GM12878 (cell line): ENCODE measurements at regions not wholly inside any gene's neighbourhood (a gene's known extent, or its start where the extent isn't known, plus 50 kb on each side); places are given as distances from the start of the nearest gene placed in this dataset.

ENCODE experiments used
- CREB1 ChIP-seq: IDR thresholded peaks from 2 replicates; pipeline ENCODE4 v1.6.1; 2012; ENCODE audit warnings: low read depth, mild to moderate bottlenecking, inconsistent platforms
- CTCF ChIP-seq, 3 experiments: IDR thresholded peaks in 2 of 3; conservative IDR thresholded peaks in 1 of 3; 2 replicates each; pipeline ENCODE4 v1.5.1; 2011; ENCODE audit warnings: low read depth in 3 of 3, low read length in 3 of 3, mild to moderate bottlenecking in 3 of 3, control low read depth in 2 of 3, moderate library complexity in 2 of 3, inconsistent platforms in 1 of 3, mixed read lengths in 1 of 3; ENCODE audit not compliant: control insufficient read depth in 2 of 3, insufficient read depth in 1 of 3; ENCODE audit errors: extremely low read depth in 1 of 3
- EGR1 ChIP-seq, 2 experiments: IDR thresholded peaks; 1 replicate in 1 of 2; 2 replicates in 1 of 2; pipeline ENCODE4 v1.6.1; 2011 to 2012; ENCODE audit warnings: low read depth in 2 of 2, low read length in 2 of 2, borderline replicate concordance in 1 of 2, mild to moderate bottlenecking in 1 of 2, moderate library complexity in 1 of 2
- EP300 ChIP-seq, 2 experiments: fragments of 150-350 bp in 1 of 2; IDR thresholded peaks; 2 replicates each; pipeline ENCODE4 v1.6.1; 2011 to 2012; ENCODE audit warnings: low read depth in 2 of 2, low read length in 2 of 2, borderline replicate concordance in 1 of 2, improper control_type of control experiment in 1 of 2, inconsistent platforms in 1 of 2; ENCODE audit not compliant: control insufficient read depth in 1 of 2
- EZH2 ChIP-seq: IDR thresholded peaks from 2 replicates; pipeline ENCODE4 v1.6.1; 2012; ENCODE audit warnings: low read depth, mild to moderate bottlenecking, control low read depth, inconsistent platforms, low read length, borderline replicate concordance; ENCODE audit not compliant: control insufficient read depth
- FOS ChIP-seq: IDR thresholded peaks from 3 replicates; pipeline ENCODE4 v1.6.1; 2011; ENCODE audit warnings: borderline replicate concordance; ENCODE audit not compliant: insufficient read length; ENCODE audit errors: extremely low read depth
- JUNB ChIP-seq: IDR thresholded peaks from 2 replicates; pipeline ENCODE4 v1.6.1; 2016; ENCODE audit warnings: antibody characterized with exemption, mild to moderate bottlenecking
- JUND ChIP-seq: IDR thresholded peaks from 2 replicates; pipeline ENCODE4 v1.6.1; 2012; ENCODE audit warnings: low read depth, mild to moderate bottlenecking, low read length, improper control_type of control experiment, moderate library complexity
- MXI1 ChIP-seq: fragments of 150-350 bp; IDR thresholded peaks from 2 replicates; pipeline ENCODE4 v1.6.1; 2011; ENCODE audit warnings: low read depth, mild to moderate bottlenecking, inconsistent platforms, low read length, improper control_type of control experiment
- NFIC ChIP-seq: IDR thresholded peaks from 2 replicates; pipeline ENCODE4 v1.6.1; 2012; ENCODE audit warnings: low read depth, mild to moderate bottlenecking, inconsistent platforms, low read length, moderate library complexity
- POLR2AphosphoS2 ChIP-seq: IDR thresholded peaks from 2 replicates; pipeline ENCODE4 v1.6.1; 2011; ENCODE audit warnings: low read depth, mild to moderate bottlenecking, low read length, improper control_type of control experiment, moderate library complexity
- RCOR1 ChIP-seq: conservative IDR thresholded peaks from 2 replicates; pipeline ENCODE4 v1.6.1; 2012; ENCODE audit warnings: low read depth, low read length, improper control_type of control experiment
- REST ChIP-seq: IDR thresholded peaks from 2 replicates; pipeline ENCODE4 v1.6.1; 2012; ENCODE audit warnings: mild to moderate bottlenecking, low read depth, low read length
- SMC3 ChIP-seq: IDR thresholded peaks from 2 replicates; pipeline ENCODE4 v1.6.1; 2011; ENCODE audit warnings: low read length, improper control_type of control experiment, borderline replicate concordance

GRCh38 chr13:78201411-78201810 lies 282.8 kb upstream of the EDNRB start:
- TF ChIP-seq JUND (no peak), FOS (no peak), CTCF (IDR thresholded peaks at IDR 0.05 in 2 of 3, conservative IDR thresholded peaks at IDR 0.05 in 1 of 3; ENCODE audit: control insufficient read depth in 2 of 3, extremely low read depth in 1 of 3, insufficient read depth in 1 of 3, low read depth in 3 of 3, low read length in 3 of 3) (no peak), NFIC (peak; percentile 56; the same call in 1 of the 2 replicates), REST (no peak), RCOR1 (no peak), JUNB (no peak), POLR2AphosphoS2 (no peak), SMC3 (no peak), MXI1 (no peak), EP300 (IDR thresholded peaks at IDR 0.05; ENCODE audit: borderline replicate concordance in 1 of 2, control insufficient read depth in 1 of 2, low read depth in 2 of 2, low read length in 2 of 2) (peak in 1 of 2 experiments; percentile 59; a peak in 1 of 4 replicates), EGR1 (IDR thresholded peaks at IDR 0.05; ENCODE audit: borderline replicate concordance in 1 of 2, low read depth in 2 of 2, low read length in 2 of 2) (no peak), CREB1 (no peak), EZH2 (no peak)
